HG02678 (cell line): ENCODE measurements at regions not wholly inside any gene's neighbourhood (a gene's known extent, or its start where the extent isn't known, plus 50 kb on each side); places are given as distances from the start of the nearest gene placed in this dataset.

ENCODE experiments used
- ATAC-seq: cut with Tn5 transposase; IDR thresholded peaks from one replicate; pipeline ENCODE4 v1.9.1; 2021; ENCODE audit warnings: mild to moderate bottlenecking, moderate library complexity; ENCODE audit not compliant: unreplicated experiment

DNA sequence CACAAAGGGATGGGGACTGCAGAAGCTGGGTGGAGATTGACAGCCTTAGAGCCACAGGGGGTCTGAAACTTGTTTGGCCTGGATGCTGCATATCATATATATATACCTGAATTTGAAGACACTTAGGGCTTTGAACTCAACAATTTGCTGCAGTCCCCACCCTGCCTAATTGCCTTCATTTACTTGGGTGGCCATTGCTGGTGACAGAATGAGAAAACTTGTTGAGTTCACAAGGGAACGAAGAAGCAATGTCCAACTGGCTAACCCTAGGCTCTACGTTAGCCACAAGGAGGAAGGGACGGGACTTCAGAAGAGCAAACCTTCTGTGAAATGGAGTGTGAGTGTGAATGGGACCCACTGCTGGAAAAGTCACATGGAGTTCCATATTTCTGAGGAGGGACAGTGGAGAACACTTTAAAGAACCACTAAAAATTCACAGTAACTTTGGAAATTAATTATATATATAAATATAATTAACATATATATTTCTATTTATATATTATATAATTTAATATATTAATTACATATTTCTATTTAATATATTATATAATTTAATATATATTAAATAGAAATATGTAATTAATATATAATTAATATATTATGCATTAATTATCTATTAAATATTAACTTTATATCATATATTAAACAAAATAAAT lies 215.3 kb upstream of the SOX9 start:
- ATAC-seq = no peak

GRCh38 chr17:71909155-71909554 lies 211.7 kb upstream of the SOX9 start:
- no peak for ATAC-seq

DNA sequence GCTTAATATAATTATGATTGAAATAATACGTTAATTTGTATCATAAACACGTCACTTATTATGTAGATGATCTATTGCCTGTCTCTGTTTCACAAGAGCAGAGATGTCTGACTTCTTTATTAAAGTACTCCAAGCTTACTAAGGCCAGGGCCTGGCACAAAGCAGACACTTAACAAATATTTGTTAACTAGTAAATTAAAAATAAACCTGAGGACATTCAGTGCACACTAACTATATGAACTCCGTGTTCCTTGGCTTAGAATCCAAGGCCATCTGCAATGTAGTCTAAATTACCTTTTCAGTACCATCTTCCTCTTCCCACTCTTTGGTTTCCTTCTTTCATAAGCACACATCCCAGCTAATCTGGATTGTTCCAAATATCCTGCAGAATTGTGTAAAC lies 210.8 kb upstream of the SOX9 start:
- ATAC-seq = no peak

GRCh38 chr17:71914042-71914441 lies 206.8 kb upstream of the SOX9 start:
- ATAC-seq = no peak

GRCh38 chr17:71914812-71915211 lies 206.0 kb upstream of the SOX9 start:
- ATAC-seq = no peak

DNA sequence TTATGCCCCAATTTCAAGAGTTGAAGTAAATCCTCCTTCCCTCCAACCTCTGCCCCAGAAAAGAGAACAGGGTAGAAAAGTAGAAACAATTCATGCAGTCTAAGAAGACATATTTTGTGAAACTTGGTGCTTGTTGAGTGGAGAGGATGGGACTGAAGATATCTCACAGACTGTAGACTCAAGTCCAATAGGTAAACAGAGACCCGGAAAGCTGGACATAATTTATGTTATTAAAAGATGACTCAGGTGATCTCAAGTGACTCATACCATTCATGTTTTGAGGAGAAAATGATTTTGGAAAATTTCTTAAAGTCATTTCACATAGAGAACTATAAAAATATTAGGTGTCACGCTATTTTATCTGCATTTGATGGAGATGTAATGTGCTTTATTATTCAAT lies 203.1 kb upstream of the SOX9 start:
- no peak for ATAC-seq

GRCh38 chr17:71919186-71919585 lies 201.6 kb upstream of the SOX9 start:
- ATAC-seq = no peak

GRCh38 chr17:71919896-71920295 lies 200.9 kb upstream of the SOX9 start:
- no peak for ATAC-seq

GRCh38 chr17:71921796-71922195 lies 199.0 kb upstream of the SOX9 start:
- no peak for ATAC-seq

DNA sequence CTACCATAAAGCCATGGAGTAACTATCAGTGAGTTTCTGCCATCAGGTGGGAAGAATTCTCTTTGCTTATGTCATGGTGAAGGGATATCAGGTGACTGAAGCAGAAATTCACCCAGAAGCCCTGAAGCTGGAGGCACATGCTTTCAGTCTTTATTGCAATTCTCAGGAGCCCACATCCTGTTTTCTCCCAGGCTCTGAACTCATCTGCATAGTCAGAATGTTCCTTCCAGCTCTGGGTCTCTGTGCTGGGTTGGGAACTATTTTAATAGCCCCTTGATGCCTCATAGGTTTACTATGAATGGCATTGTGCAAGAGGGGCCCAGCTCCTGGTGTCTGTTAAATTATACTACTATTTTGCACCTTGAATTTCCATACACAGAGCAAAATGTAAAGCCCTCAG lies 198.4 kb upstream of the SOX9 start:
- ATAC-seq = no peak

DNA sequence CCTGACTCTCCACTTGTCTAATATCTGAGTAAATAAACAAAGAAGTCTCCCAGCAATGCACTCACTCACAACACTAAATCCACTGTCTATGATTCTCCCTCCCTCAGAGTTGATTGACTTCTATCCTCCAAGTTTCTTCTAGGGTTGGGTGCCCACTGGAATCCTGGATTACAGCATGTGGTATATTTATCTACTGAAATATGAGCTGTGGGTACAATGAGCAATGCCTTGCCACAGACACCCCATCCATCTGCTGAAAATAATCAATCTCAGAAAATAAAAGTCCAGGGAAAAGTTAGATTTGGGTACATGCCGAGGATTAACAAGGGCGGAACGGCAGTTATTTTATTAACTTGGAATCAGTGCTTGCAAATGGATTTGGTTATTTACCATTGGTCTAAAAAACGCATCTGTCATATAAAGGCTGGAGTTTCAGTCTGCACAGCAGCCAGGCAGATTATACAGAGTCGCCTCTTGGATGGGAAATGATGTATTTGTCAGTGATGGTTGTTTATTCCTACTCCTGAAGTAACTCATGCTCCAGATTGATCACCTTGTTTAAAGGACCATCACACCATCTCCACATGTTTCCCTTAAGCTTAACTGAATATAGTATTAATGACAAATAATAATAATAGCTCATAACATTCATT lies 193.9 kb upstream of the SOX9 start:
- no peak for ATAC-seq

DNA sequence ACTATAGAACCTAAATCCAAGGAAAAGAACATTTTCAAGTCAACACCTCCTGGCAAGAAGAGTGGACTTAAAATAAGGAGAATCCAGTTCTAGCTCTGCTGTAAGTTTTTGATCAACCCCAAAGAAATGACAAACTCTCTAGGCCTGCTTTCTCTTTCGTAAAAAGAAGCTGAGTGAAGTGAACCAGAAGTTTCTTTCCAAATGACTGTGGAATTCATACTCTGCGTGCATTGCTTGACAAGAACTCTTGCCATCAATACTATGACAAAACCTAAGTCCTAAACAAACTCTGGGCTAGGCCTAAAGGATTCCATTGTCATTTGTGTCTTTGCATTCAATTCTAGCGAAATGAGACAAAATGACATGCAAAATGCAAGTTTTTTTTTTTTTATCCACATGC lies 187.5 kb upstream of the SOX9 start:
- no peak for ATAC-seq

GRCh38 chr17:71934520-71934919 lies 186.3 kb upstream of the SOX9 start:
- ATAC-seq = no peak

GRCh38 chr17:71935341-71935740 lies 185.5 kb upstream of the SOX9 start:
- ATAC-seq = no peak

GRCh38 chr17:71936977-71937376 lies 183.8 kb upstream of the SOX9 start:
- ATAC-seq = no peak

GRCh38 chr17:71937914-71938313 lies 182.9 kb upstream of the SOX9 start:
- no peak for ATAC-seq

GRCh38 chr17:71938340-71939010 lies 182.3 kb upstream of the SOX9 start:
- ATAC-seq = no peak

DNA sequence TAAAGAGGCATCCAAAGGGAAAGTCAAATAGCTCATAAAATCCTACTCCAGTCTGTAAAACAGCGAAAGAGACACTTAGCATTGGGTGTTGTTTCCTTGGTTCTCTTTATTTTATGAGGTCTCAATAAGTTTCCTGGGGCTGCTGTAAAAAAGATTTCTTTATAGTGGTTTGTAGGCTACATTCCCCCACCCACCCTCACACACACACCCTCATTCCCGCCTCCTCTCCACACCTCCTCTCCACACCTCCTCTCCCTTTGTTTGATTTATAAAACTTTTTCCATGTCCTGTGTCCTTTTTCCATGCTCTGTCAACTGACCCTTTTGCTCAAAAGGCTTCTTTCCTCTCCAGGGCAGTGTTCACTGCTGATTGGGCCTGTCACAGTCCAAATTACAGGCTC lies 178.9 kb upstream of the SOX9 start:
- no peak for ATAC-seq

DNA sequence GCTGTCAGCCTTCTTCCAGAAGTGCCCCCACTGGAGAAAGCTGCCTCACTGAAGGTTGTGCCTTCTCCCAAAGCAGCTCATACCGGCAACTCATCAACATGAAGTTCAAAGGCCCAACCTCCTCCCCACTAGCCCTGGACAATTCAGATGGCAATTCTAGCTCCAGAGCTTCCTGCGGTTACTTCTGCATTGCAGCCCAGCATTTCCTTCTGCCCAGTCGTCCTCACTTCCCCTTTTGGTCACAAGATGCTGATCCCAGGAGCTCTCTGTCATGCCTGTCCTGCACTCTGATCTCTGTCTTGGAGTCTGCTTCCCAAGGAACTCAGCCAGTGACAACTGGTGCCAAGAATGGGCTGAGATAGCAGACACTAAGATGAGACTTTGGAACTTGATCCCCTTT lies 178.2 kb upstream of the SOX9 start:
- no peak for ATAC-seq

- no peak for ATAC-seq
Measured at GRCh38 chr17:71948703-71949422, 172.0 kb upstream of the SOX9 start.

GRCh38 chr17:71959154-71959553 lies 161.7 kb upstream of the SOX9 start:
- no peak for ATAC-seq

- no peak for ATAC-seq
Measured at GRCh38 chr17:71963351-71963750, 157.5 kb upstream of the SOX9 start.
